Parathyroid adenoma (tissue), 2 donors: ENCODE measurements at regions not wholly inside any gene's neighbourhood (a gene's known extent, or its start where the extent isn't known, plus 50 kb on each side); places are given as distances from the start of the nearest gene placed in this dataset.

Experiments
- H2AFZ ChIP-seq: fragments of 300-600 bp; sonication (generic); one replicate; pipeline ENCODE4 v1.7.0; 2017; ENCODE audit warnings: antibody characterized with exemption, mild to moderate bottlenecking
- H3K27ac ChIP-seq: fragments of 300-600 bp; sonication (generic); one replicate; pipeline ENCODE4 v1.7.0; 2017
- H3K27me3 ChIP-seq: fragments of 300-600 bp; sonication (generic); one replicate; pipeline ENCODE4 v1.7.0; 2017; ENCODE audit warnings: low read length; ENCODE audit not compliant: control insufficient read depth, insufficient read depth
- H3K36me3 ChIP-seq: fragments of 300-600 bp; sonication (generic); one replicate; pipeline ENCODE4 v1.7.0; 2017; ENCODE audit warnings: low read length; ENCODE audit not compliant: control insufficient read depth, insufficient read depth
- H3K4me1 ChIP-seq: fragments of 300-600 bp; sonication (generic); one replicate; pipeline ENCODE4 v1.7.0; 2017; ENCODE audit warnings: control low read depth
- H3K4me2 ChIP-seq: fragments of 300-600 bp; sonication (generic); one replicate; pipeline ENCODE4 v1.7.0; 2017; ENCODE audit warnings: low read length
- H3K4me3 ChIP-seq: fragments of 300-600 bp; sonication (generic); one replicate; pipeline ENCODE4 v1.7.0; 2017; ENCODE audit warnings: low read depth, low read length
- H3K79me2 ChIP-seq: fragments of 300-600 bp; sonication (generic); one replicate; pipeline ENCODE4 v1.7.0; 2017; ENCODE audit warnings: control low read depth
- H3K9ac ChIP-seq: fragments of 300-600 bp; sonication (generic); one replicate; pipeline ENCODE4 v1.7.0; 2017; ENCODE audit warnings: mild to moderate bottlenecking
- H3K9me3 ChIP-seq: fragments of 300-600 bp; sonication (generic); one replicate; pipeline ENCODE4 v1.7.0; 2017; ENCODE audit warnings: low read length; ENCODE audit not compliant: control insufficient read depth
- TF ChIP-seq, protein P1 (sequence below): fragments of 300-600 bp; sonication (generic); IDR thresholded peaks from one replicate; pipeline ENCODE4 v1.7.0; 2017; ENCODE audit warnings: antibody characterized with exemption, mild to moderate bottlenecking
- donor health status: primary hyperparathyroidism.

- no peak overlapping the region for H3K4me3 ChIP-seq
- H3K27me3 ChIP-seq: no peaks in the 10 kb centered on the region
- H3K79me2 ChIP-seq: no peaks in the 10 kb centered on the region
- H3K36me3 ChIP-seq: no peaks in the 10 kb centered on the region
- no peak overlapping the region for H3K4me2 ChIP-seq
- TF ChIP-seq, protein P1, sequence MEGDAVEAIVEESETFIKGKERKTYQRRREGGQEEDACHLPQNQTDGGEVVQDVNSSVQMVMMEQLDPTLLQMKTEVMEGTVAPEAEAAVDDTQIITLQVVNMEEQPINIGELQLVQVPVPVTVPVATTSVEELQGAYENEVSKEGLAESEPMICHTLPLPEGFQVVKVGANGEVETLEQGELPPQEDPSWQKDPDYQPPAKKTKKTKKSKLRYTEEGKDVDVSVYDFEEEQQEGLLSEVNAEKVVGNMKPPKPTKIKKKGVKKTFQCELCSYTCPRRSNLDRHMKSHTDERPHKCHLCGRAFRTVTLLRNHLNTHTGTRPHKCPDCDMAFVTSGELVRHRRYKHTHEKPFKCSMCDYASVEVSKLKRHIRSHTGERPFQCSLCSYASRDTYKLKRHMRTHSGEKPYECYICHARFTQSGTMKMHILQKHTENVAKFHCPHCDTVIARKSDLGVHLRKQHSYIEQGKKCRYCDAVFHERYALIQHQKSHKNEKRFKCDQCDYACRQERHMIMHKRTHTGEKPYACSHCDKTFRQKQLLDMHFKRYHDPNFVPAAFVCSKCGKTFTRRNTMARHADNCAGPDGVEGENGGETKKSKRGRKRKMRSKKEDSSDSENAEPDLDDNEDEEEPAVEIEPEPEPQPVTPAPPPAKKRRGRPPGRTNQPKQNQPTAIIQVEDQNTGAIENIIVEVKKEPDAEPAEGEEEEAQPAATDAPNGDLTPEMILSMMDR: no peak
- no peak overlapping the region for H3K9ac ChIP-seq
- peak overlapping the region; percentile 2 for H2AFZ ChIP-seq
- no peaks in the 10 kb centered on the region for H3K9me3 ChIP-seq
- no peaks in the 10 kb centered on the region for H3K4me1 ChIP-seq
- no peak overlapping the region for H3K27ac ChIP-seq
Observed at GRCh38 chr2:45274250-45274926, 265.1 kb upstream of the SIX2 start.

- H3K27ac ChIP-seq: no peak overlapping the region
- no peaks in the 10 kb centered on the region for H3K27me3 ChIP-seq
- H3K4me3 ChIP-seq: no peak overlapping the region
- H3K4me2 ChIP-seq: no peak overlapping the region
- H2AFZ ChIP-seq: no peak overlapping the region
- H3K9me3 ChIP-seq: no peaks in the 10 kb centered on the region
- H3K79me2 ChIP-seq: no peaks in the 10 kb centered on the region
- TF ChIP-seq, protein P1: no peak
- no peak overlapping the region for H3K9ac ChIP-seq
- no peaks in the 10 kb centered on the region for H3K36me3 ChIP-seq
- H3K4me1 ChIP-seq: no peaks in the 10 kb centered on the region
Observed at GRCh38 chr2:45273412-45274249, 264.4 kb upstream of the SIX2 start.

GRCh38 chr2:45272549-45273265 lies 263.5 kb upstream of the SIX2 start:
- H3K9me3 ChIP-seq: no peaks in the 10 kb centered on the region
- H3K79me2 ChIP-seq: no peaks in the 10 kb centered on the region
- TF ChIP-seq, protein P1: no peak

GRCh38 chr2:45269149-45269793 lies 260.0 kb upstream of the SIX2 start:
- Histone ChIP-seq H3K4me2 (no peak overlapping the region), H3K27ac (no peak overlapping the region), H3K79me2 (no peaks in the 10 kb centered on the region), H3K4me3 (no peak overlapping the region), H3K4me1 (no peaks in the 10 kb centered on the region), H3K9me3 (no peaks in the 10 kb centered on the region), H2AFZ (no peak overlapping the region), H3K36me3 (no peaks in the 10 kb centered on the region), H3K27me3 (no peaks in the 10 kb centered on the region), H3K9ac (no peak overlapping the region)
- TF ChIP-seq, protein P1: no peak

More at GRCh38 chr2:45272549-45273265, 263.5 kb upstream of the SIX2 start:
- Histone ChIP-seq H3K36me3 (no peaks in the 10 kb centered on the region), H3K4me2 (no peak overlapping the region), H3K27me3 (no peaks in the 10 kb centered on the region), H3K27ac (no peak overlapping the region), H3K4me1 (no peaks in the 10 kb centered on the region), H2AFZ (no peak overlapping the region), H3K9ac (no peak overlapping the region), H3K4me3 (no peak overlapping the region)
